ENCODE measurements at regions not wholly inside any gene's neighbourhood (a gene's known extent, or its start where the extent isn't known, plus 50 kb on each side); places are given as distances from the start of the nearest gene placed in this dataset.

GRCh38 chr7:356691-357462, 66.9 kb downstream of the FOXL3 start:
- no peak overlapping the region for H3K27ac ChIP-seq (ENCODE audit: low read length)
- H3K36me3 ChIP-seq (ENCODE audit: low read depth, low read length), result no peaks in the 10 kb centered on the region
- H3K9me3 ChIP-seq (ENCODE audit: low read length), result no peaks in the 10 kb centered on the region
- POLR2A ChIA-PET (ENCODE audit: unreplicated experiment), result no interaction called here
- CTCF ChIA-PET, result no interaction called here
- no peak for DNase-seq
- ATAC-seq, result no peak
- H3K4me3 ChIP-seq (ENCODE audit: low read length), result no peak overlapping the region
- no peaks in the 10 kb centered on the region for H3K27me3 ChIP-seq (ENCODE audit: low read length)
- TF ChIP-seq EZH2 (IDR thresholded peaks at IDR 0.05; ENCODE audit: low read length, unreplicated experiment) (no peak), EZH2phosphoT487 (IDR thresholded peaks at IDR 0.05; ENCODE audit: borderline replicate concordance, low read length) (no peak), CTCF (conservative IDR thresholded peaks at IDR 0.05; ENCODE audit: low read depth, low read length) (no peak)
- no peaks in the 10 kb centered on the region for H3K9me2 ChIP-seq (replicated peaks; ENCODE audit: low read length)
- intact Hi-C loops (cut with micrococcal nuclease), result no loop called here
- H3K4me1 ChIP-seq (ENCODE audit: insufficient read depth, low read length), result no peaks in the 10 kb centered on the region; the same call in 1 of the 2 replicates
- no TSS peak for BruUV-seq (replicated peaks)
- no peaks in the 10 kb centered on the region for H4K20me1 ChIP-seq (ENCODE audit: low read length)
- no peak overlapping the region for H3K4me2 ChIP-seq (ENCODE audit: low read length)
- no peaks in the 10 kb centered on the region for H3K79me2 ChIP-seq (ENCODE audit: low read length)
- H3F3A ChIP-seq (ENCODE audit: low read length, unreplicated experiment), result no peaks in the 10 kb centered on the region
- no peak overlapping the region for H2AFZ ChIP-seq (ENCODE audit: low read length)
- no peak overlapping the region for H3K9ac ChIP-seq (ENCODE audit: low read length)

GRCh38 chr7:357531-358209, 67.7 kb downstream of the FOXL3 start:
- H3K9me3 ChIP-seq (ENCODE audit: low read length), result no peaks in the 10 kb centered on the region
- H3K27ac ChIP-seq (ENCODE audit: low read length), result no peak overlapping the region
- POLR2A ChIA-PET (ENCODE audit: unreplicated experiment), result no interaction called here
- H3K9me2 ChIP-seq (replicated peaks; ENCODE audit: low read length), result no peaks in the 10 kb centered on the region
- H3F3A ChIP-seq (ENCODE audit: low read length, unreplicated experiment), result no peaks in the 10 kb centered on the region
- H3K27me3 ChIP-seq (ENCODE audit: low read length), result no peaks in the 10 kb centered on the region
- BruUV-seq (replicated peaks), result no TSS peak
- ATAC-seq (no peak), DNase-seq (no peak)
- no peaks in the 10 kb centered on the region for H4K20me1 ChIP-seq (ENCODE audit: low read length)
- H2AFZ ChIP-seq (ENCODE audit: low read length), result no peak overlapping the region
- TF ChIP-seq CTCF (conservative IDR thresholded peaks at IDR 0.05; ENCODE audit: low read depth, low read length), result no peak
- TF ChIP-seq EZH2phosphoT487 (IDR thresholded peaks at IDR 0.05; ENCODE audit: borderline replicate concordance, low read length), result no peak
- no peak for TF ChIP-seq EZH2 (IDR thresholded peaks at IDR 0.05; ENCODE audit: low read length, unreplicated experiment)
- CTCF ChIA-PET, result no interaction called here
- no peak overlapping the region for H3K4me2 ChIP-seq (ENCODE audit: low read length)
- H3K36me3 ChIP-seq (ENCODE audit: low read depth, low read length), result no peaks in the 10 kb centered on the region
- H3K79me2 ChIP-seq (ENCODE audit: low read length), result no peaks in the 10 kb centered on the region
- intact Hi-C loops (cut with micrococcal nuclease), result no loop called here
- H3K4me1 ChIP-seq (ENCODE audit: insufficient read depth, low read length), result no peaks in the 10 kb centered on the region; the same call in 1 of the 2 replicates
- no peak overlapping the region for H3K4me3 ChIP-seq (ENCODE audit: low read length)
- no peak overlapping the region for H3K9ac ChIP-seq (ENCODE audit: low read length)

- Histone ChIP-seq H3K9me2 (replicated peaks; ENCODE audit: low read length) (no peaks in the 10 kb centered on the region), H3F3A (ENCODE audit: low read length, unreplicated experiment) (no peaks in the 10 kb centered on the region), H3K27ac (ENCODE audit: low read length) (no peak overlapping the region), H3K9ac (ENCODE audit: low read length) (no peak overlapping the region), H3K27me3 (ENCODE audit: low read length) (no peaks in the 10 kb centered on the region), H3K4me3 (ENCODE audit: low read length) (no peak overlapping the region), H2AFZ (ENCODE audit: low read length) (no peak overlapping the region), H3K36me3 (ENCODE audit: low read depth, low read length) (no peaks in the 10 kb centered on the region), H3K79me2 (ENCODE audit: low read length) (no peaks in the 10 kb centered on the region), H3K4me2 (ENCODE audit: low read length) (no peak overlapping the region), H3K4me1 (ENCODE audit: insufficient read depth, low read length) (no peaks in the 10 kb centered on the region; the same call in 1 of the 2 replicates), H3K9me3 (ENCODE audit: low read length) (no peaks in the 10 kb centered on the region), H4K20me1 (ENCODE audit: low read length) (no peaks in the 10 kb centered on the region)
- POLR2A ChIA-PET (ENCODE audit: unreplicated experiment), result no interaction called here
- CTCF ChIA-PET, result no interaction called here
- intact Hi-C loops (cut with micrococcal nuclease), result no loop called here
- DNase-seq (no peak), ATAC-seq (no peak)
- no TSS peak for BruUV-seq (replicated peaks)
- TF ChIP-seq EZH2 (IDR thresholded peaks at IDR 0.05; ENCODE audit: low read length, unreplicated experiment) (no peak), EZH2phosphoT487 (IDR thresholded peaks at IDR 0.05; ENCODE audit: borderline replicate concordance, low read length) (no peak), CTCF (conservative IDR thresholded peaks at IDR 0.05; ENCODE audit: low read depth, low read length) (no peak)
These were observed 68.4 kb downstream of the FOXL3 start for GRCh38 chr7:358352-358751.
